Neural progenitor cell (in vitro differentiated cells): ENCODE measurements at regions not wholly inside any gene's neighbourhood (a gene's known extent, or its start where the extent isn't known, plus 50 kb on each side); places are given as distances from the start of the nearest gene placed in this dataset.

Experiments
- EZH2phosphoT487 ChIP-seq: fragments of 200-600 bp; sonication (generic); IDR thresholded peaks from 2 replicates; pipeline ENCODE4 v1.6.1; 2017; ENCODE audit warnings: antibody characterized with exemption
- TF ChIP-seq, protein P1 (sequence below): fragments of 200-600 bp; sonication (generic); IDR thresholded peaks from 2 replicates; pipeline ENCODE4 v1.5.1; 2017; ENCODE audit warnings: antibody characterized with exemption, mild to moderate bottlenecking

DNA sequence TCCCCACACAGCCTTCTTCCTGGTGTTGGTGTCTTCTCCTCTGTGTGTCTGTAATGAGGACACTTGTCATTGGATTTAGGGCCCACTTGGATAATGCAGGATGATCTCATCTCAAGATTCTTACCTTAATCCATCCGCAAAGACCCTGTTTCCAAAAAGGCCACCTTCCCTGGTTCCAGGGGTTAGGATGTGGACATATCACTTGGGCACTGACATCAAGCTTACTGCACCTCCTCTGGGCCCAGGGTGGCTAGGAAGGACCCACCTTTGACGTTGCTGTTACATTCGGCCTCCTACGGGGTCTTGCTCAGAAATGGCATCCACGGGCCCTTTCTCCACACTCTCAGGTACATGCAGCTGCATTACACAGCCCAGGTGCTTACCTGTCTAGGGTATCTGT is 535.9 kb downstream of the BRD1 start:
- TF ChIP-seq, protein P1, sequence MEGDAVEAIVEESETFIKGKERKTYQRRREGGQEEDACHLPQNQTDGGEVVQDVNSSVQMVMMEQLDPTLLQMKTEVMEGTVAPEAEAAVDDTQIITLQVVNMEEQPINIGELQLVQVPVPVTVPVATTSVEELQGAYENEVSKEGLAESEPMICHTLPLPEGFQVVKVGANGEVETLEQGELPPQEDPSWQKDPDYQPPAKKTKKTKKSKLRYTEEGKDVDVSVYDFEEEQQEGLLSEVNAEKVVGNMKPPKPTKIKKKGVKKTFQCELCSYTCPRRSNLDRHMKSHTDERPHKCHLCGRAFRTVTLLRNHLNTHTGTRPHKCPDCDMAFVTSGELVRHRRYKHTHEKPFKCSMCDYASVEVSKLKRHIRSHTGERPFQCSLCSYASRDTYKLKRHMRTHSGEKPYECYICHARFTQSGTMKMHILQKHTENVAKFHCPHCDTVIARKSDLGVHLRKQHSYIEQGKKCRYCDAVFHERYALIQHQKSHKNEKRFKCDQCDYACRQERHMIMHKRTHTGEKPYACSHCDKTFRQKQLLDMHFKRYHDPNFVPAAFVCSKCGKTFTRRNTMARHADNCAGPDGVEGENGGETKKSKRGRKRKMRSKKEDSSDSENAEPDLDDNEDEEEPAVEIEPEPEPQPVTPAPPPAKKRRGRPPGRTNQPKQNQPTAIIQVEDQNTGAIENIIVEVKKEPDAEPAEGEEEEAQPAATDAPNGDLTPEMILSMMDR, result no peak
- no peak for TF ChIP-seq EZH2phosphoT487
